GM23338 (cell line): ENCODE measurements at regions not wholly inside any gene's neighbourhood (a gene's known extent, or its start where the extent isn't known, plus 50 kb on each side); places are given as distances from the start of the nearest gene placed in this dataset.
"Not testable (repeated sequence)": the region's sequence is repeated elsewhere in the genome, so short reads cannot be mapped to it uniquely, and the experiment has no call there.

Experiments used
- ATAC-seq: fragments of 200-7000 bp; cut with Tn5 transposase; 3 replicates; pipeline ENCODE4 v1.9.1; 2020
- DNase-seq: peaks from one replicate; pipeline ENCODE4 v3.0.0-alpha.2; 2015; ENCODE audit warnings: low spot score
- H2AFZ ChIP-seq: fragments of 200-600 bp; sonication (generic); 2 replicates; pipeline ENCODE4 v1.8.0; 2016; ENCODE audit warnings: antibody characterized with exemption, mild to moderate bottlenecking, moderate library complexity
- H3F3A ChIP-seq: fragments of 200-600 bp; sonication (generic); replicated peaks from 2 replicates; pipeline ENCODE4 v1.8.0; 2017; ENCODE audit warnings: antibody characterized with exemption, mixed run types, low read depth
- H3K27ac ChIP-seq: fragments of 200-600 bp; sonication (generic); 2 replicates; pipeline ENCODE4 v1.6.1; 2016; ENCODE audit warnings: low read depth
- H3K27me3 ChIP-seq: fragments of 200-600 bp; sonication (generic); 2 replicates; pipeline ENCODE4 v1.8.0; 2016; ENCODE audit warnings: mild to moderate bottlenecking, mixed run types, moderate library complexity; ENCODE audit not compliant: insufficient read depth
- H3K36me3 ChIP-seq: fragments of 200-600 bp; sonication (generic); 2 replicates; pipeline ENCODE4 v1.8.0; 2016; ENCODE audit warnings: mild to moderate bottlenecking; ENCODE audit not compliant: insufficient read depth
- H3K4me1 ChIP-seq: fragments of 200-600 bp; sonication (generic); 2 replicates; pipeline ENCODE4 v1.8.0; 2016; ENCODE audit warnings: mild to moderate bottlenecking, moderate library complexity; ENCODE audit not compliant: insufficient read depth
- H3K4me2 ChIP-seq: fragments of 200-600 bp; sonication (generic); 2 replicates; pipeline ENCODE4 v1.7.1; 2017; ENCODE audit warnings: mixed run types
- H3K4me3 ChIP-seq: fragments of 200-600 bp; sonication (generic); 2 replicates; pipeline ENCODE4 v1.6.1; 2016; ENCODE audit warnings: mixed run types
- H3K79me2 ChIP-seq: fragments of 200-600 bp; sonication (generic); replicated peaks from 2 replicates; pipeline ENCODE4 v1.8.0; 2017; ENCODE audit warnings: mild to moderate bottlenecking; ENCODE audit not compliant: insufficient read depth
- H3K9me2 ChIP-seq: fragments of 200-600 bp; sonication (generic); 2 replicates; pipeline ENCODE4 v1.8.0; 2017; ENCODE audit not compliant: insufficient read depth
- H4K20me1 ChIP-seq: fragments of 200-600 bp; sonication (generic); replicated peaks from 2 replicates; pipeline ENCODE4 v1.8.0; 2017; ENCODE audit warnings: mild to moderate bottlenecking; ENCODE audit not compliant: insufficient read depth
- H3K27ac Mint-ChIP-seq: 2 replicates; pipeline ENCODE4 v1.8.0; 2020; ENCODE audit warnings: inconsistent platforms, mild to moderate bottlenecking, moderate library complexity, mixed read lengths
- H3K27me3 Mint-ChIP-seq: 3 replicates; pipeline ENCODE4 v1.8.0; 2022; ENCODE audit warnings: low read depth, mild to moderate bottlenecking, moderate library complexity, mixed read lengths, inconsistent platforms; ENCODE audit not compliant: insufficient read depth, poor library complexity
- H3K36me3 Mint-ChIP-seq: 3 replicates; pipeline ENCODE4 v1.8.0; 2021; ENCODE audit warnings: low read depth, mild to moderate bottlenecking, inconsistent platforms, moderate library complexity, mixed read lengths
- H3K4me1 Mint-ChIP-seq: 3 replicates; pipeline ENCODE4 v1.8.0; 2020; ENCODE audit warnings: mild to moderate bottlenecking, inconsistent platforms, mixed read lengths
- H3K4me3 Mint-ChIP-seq: 3 replicates; pipeline ENCODE4 v1.8.0; 2021; ENCODE audit warnings: moderate library complexity, mild to moderate bottlenecking, inconsistent platforms, mixed read lengths
- H3K9me3 Mint-ChIP-seq: 3 replicates; pipeline ENCODE4 v1.8.0; 2020; ENCODE audit warnings: moderate library complexity, mild to moderate bottlenecking, inconsistent platforms, mixed read lengths
- CTCF ChIP-seq, 2 experiments: fragments of 200-600 bp in 1 of 2; sonication (generic) in 1 of 2; conservative IDR thresholded peaks; 2 replicates each; pipeline versions ENCODE4 v1.5.1 to v1.6.1; 2016 to 2017; ENCODE audit warnings: antibody characterized with exemption in 2 of 2, low read depth in 2 of 2, mild to moderate bottlenecking in 2 of 2, moderate library complexity in 1 of 2
- ETS1 ChIP-seq: IDR thresholded peaks from 2 replicates; pipeline ENCODE4 v1.6.1; 2016; ENCODE audit warnings: antibody characterized with exemption
- EZH2 ChIP-seq: fragments of 200-600 bp; sonication (generic); IDR thresholded peaks from one replicate; pipeline ENCODE4 v1.8.0; 2017; ENCODE audit warnings: antibody characterized with exemption, mild to moderate bottlenecking, low read depth; ENCODE audit not compliant: unreplicated experiment
- STAT1 ChIP-seq: IDR thresholded peaks from one replicate; pipeline ENCODE4 v1.6.1; 2016; ENCODE audit warnings: antibody characterized with exemption; ENCODE audit not compliant: unreplicated experiment
- ZNF114 ChIP-seq: fragments of 250-450 bp; sonication (Bioruptor Pico); IDR thresholded peaks from 2 replicates; pipeline ENCODE4 v1.5.0; 2020; ENCODE audit warnings: mild to moderate bottlenecking, moderate library complexity
- ZNF462 ChIP-seq: fragments of 250-450 bp; sonication (Bioruptor Pico); IDR thresholded peaks from 2 replicates; pipeline ENCODE4 v1.5.0; 2020; ENCODE audit warnings: mild to moderate bottlenecking, moderate library complexity

GRCh38 chr3:99295836-99296235 is 342.6 kb upstream of the COL8A1 start:
- H3K27ac Mint-ChIP-seq, result no peak overlapping the region
- H3K27ac ChIP-seq, result no peak overlapping the region
- H3K36me3 Mint-ChIP-seq, result no peaks in the 10 kb centered on the region
- H3K27me3 Mint-ChIP-seq, result no peaks in the 10 kb centered on the region
- ATAC-seq (no peak), DNase-seq (no peak)
- no peaks in the 10 kb centered on the region for H3K9me2 ChIP-seq
- no peak overlapping the region for H2AFZ ChIP-seq
- peaks cover 12% of the 10 kb centered on the region for H3K4me1 ChIP-seq
- no peaks in the 10 kb centered on the region for H3F3A ChIP-seq
- no peaks in the 10 kb centered on the region for H4K20me1 ChIP-seq
- no peaks in the 10 kb centered on the region for H3K36me3 ChIP-seq
- H3K79me2 ChIP-seq, result no peaks in the 10 kb centered on the region
- H3K4me3 ChIP-seq, result no peak overlapping the region
- H3K4me1 Mint-ChIP-seq, result peaks cover 14% of the 10 kb centered on the region
- no peaks in the 10 kb centered on the region for H3K9me3 Mint-ChIP-seq
- H3K27me3 ChIP-seq, result no peaks in the 10 kb centered on the region
- no peak overlapping the region for H3K4me3 Mint-ChIP-seq
- TF ChIP-seq ETS1 (no peak), CTCF (conservative IDR thresholded peaks at IDR 0.05; ENCODE audit: low read depth in 2 of 2) (no peak), EZH2 (no peak), STAT1 (no peak), ZNF462 (no peak), ZNF114 (CRISPR knock-in tag) (no peak)
- H3K4me2 ChIP-seq, result no peak overlapping the region

GRCh38 chr3:99294092-99294491 is 344.3 kb upstream of the COL8A1 start:
- peak overlapping the region; percentile 48 for H3K4me3 ChIP-seq
- not testable (repeated sequence) for H4K20me1 ChIP-seq, H3K27me3 Mint-ChIP-seq, H3K27me3 ChIP-seq, H3K79me2 ChIP-seq, H3K36me3 ChIP-seq, H3K27ac Mint-ChIP-seq, H3K9me2 ChIP-seq, H3F3A ChIP-seq, H3K9me3 Mint-ChIP-seq, H3K27ac ChIP-seq, H3K36me3 Mint-ChIP-seq
- H3K4me2 ChIP-seq, result peak overlapping the region; percentile 81
- H2AFZ ChIP-seq, result peak overlapping the region; percentile 93
- Mint-ChIP-seq H3K4me1 (peaks cover 14% of the 10 kb centered on the region), H3K4me3 (peak overlapping the region; percentile 58)
- ATAC-seq (peak; percentile 80), DNase-seq (peak; percentile 14)
- peaks cover 12% of the 10 kb centered on the region for H3K4me1 ChIP-seq
